ENCODE measurements at regions not wholly inside any gene's neighbourhood (a gene's known extent, or its start where the extent isn't known, plus 50 kb on each side); places are given as distances from the start of the nearest gene placed in this dataset.
"Not testable (repeated sequence)": the region's sequence is repeated elsewhere in the genome, so short reads cannot be mapped to it uniquely, and the experiment has no call there.

DNA sequence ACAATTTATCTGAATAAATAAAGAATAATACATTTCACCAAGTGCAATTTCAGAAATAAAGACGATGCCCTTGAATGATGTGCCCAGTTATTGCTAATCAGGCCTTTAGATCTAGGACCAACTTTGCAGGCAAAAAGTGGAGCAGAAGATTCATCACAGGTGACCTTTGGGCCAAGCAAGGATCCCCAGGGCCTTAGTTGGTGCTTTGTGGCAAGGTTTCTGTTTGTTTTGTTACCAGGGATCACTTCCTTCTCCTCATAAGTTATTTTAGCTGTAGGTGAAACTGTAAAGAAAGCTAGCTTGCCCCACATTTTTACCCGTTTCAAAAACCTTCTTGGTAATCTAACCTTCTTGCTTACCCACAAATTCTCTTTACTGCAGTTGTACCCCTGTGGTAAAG lies 323.2 kb downstream of the NEBL start:
- ChIA-PET POLR2A (no interaction called here), CTCF (no interaction called here)
- Mint-ChIP-seq H3K36me3 (no peaks in the 10 kb centered on the region), H3K4me3 (no peak overlapping the region), H3K4me1 (peaks cover 7% of the 10 kb centered on the region), H3K27me3 (ENCODE audit: low read depth) (no peaks in the 10 kb centered on the region), H3K9me3 (no peaks in the 10 kb centered on the region), H3K27ac (no peak overlapping the region)
- no peak for ATAC-seq
- DNase-seq (ENCODE audit: low spot score), result no peak
- TF ChIP-seq SP1 (CRISPR knock-in tag; conservative IDR thresholded peaks at IDR 0.05) (no peak), FOXP1 (CRISPR knock-in tag; IDR thresholded peaks at IDR 0.05; ENCODE audit: borderline replicate concordance) (no peak), NR3C1 (CRISPR knock-in tag; conservative IDR thresholded peaks at IDR 0.05; ENCODE audit: low read depth) (no peak), SMAD4 (CRISPR knock-in tag; IDR thresholded peaks at IDR 0.05) (no peak), ZNF219 (CRISPR knock-in tag; IDR thresholded peaks at IDR 0.05; ENCODE audit: borderline replicate concordance) (no peak), CREB1 (CRISPR knock-in tag; IDR thresholded peaks at IDR 0.05) (no peak), NR2C2 (CRISPR knock-in tag; IDR thresholded peaks at IDR 0.05) (no peak), ZNF121 (CRISPR knock-in tag; IDR thresholded peaks at IDR 0.05) (no peak), PRRX2 (CRISPR knock-in tag; IDR thresholded peaks at IDR 0.05) (no peak)
- TF ChIP-seq, protein P1, sequence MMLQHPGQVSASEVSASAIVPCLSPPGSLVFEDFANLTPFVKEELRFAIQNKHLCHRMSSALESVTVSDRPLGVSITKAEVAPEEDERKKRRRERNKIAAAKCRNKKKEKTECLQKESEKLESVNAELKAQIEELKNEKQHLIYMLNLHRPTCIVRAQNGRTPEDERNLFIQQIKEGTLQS (CRISPR knock-in tag; conservative IDR thresholded peaks at IDR 0.05), result no peak
- TF ChIP-seq, protein P2, sequence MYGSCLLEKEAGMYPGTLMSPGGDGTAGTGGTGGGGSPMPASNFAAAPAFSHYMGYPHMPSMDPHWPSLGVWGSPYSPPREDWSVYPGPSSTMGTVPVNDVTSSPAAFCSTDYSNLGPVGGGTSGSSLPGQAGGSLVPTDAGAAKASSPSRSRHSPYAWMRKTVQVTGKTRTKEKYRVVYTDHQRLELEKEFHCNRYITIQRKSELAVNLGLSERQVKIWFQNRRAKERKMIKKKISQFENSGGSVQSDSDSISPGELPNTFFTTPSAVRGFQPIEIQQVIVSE (CRISPR knock-in tag; IDR thresholded peaks at IDR 0.05; ENCODE audit: borderline replicate concordance), result no peak
- TF ChIP-seq, protein P3, sequence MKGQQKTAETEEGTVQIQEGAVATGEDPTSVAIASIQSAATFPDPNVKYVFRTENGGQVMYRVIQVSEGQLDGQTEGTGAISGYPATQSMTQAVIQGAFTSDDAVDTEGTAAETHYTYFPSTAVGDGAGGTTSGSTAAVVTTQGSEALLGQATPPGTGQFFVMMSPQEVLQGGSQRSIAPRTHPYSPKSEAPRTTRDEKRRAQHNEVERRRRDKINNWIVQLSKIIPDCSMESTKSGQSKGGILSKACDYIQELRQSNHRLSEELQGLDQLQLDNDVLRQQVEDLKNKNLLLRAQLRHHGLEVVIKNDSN (CRISPR knock-in tag; IDR thresholded peaks at IDR 0.05), result no peak
- TF ChIP-seq, protein P4, sequence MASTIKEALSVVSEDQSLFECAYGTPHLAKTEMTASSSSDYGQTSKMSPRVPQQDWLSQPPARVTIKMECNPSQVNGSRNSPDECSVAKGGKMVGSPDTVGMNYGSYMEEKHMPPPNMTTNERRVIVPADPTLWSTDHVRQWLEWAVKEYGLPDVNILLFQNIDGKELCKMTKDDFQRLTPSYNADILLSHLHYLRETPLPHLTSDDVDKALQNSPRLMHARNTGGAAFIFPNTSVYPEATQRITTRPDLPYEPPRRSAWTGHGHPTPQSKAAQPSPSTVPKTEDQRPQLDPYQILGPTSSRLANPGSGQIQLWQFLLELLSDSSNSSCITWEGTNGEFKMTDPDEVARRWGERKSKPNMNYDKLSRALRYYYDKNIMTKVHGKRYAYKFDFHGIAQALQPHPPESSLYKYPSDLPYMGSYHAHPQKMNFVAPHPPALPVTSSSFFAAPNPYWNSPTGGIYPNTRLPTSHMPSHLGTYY (CRISPR knock-in tag; IDR thresholded peaks at IDR 0.05), result no peak
- TF ChIP-seq, protein P5, sequence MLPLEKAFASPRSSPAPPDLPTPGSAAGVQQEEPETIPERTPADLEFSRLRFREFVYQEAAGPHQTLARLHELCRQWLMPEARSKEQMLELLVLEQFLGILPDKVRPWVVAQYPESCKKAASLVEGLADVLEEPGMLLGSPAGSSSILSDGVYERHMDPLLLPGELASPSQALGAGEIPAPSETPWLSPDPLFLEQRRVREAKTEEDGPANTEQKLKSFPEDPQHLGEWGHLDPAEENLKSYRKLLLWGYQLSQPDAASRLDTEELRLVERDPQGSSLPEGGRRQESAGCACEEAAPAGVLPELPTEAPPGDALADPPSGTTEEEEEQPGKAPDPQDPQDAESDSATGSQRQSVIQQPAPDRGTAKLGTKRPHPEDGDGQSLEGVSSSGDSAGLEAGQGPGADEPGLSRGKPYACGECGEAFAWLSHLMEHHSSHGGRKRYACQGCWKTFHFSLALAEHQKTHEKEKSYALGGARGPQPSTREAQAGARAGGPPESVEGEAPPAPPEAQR (CRISPR knock-in tag; IDR thresholded peaks at IDR 0.05), result no peak
- TF ChIP-seq, protein P6, sequence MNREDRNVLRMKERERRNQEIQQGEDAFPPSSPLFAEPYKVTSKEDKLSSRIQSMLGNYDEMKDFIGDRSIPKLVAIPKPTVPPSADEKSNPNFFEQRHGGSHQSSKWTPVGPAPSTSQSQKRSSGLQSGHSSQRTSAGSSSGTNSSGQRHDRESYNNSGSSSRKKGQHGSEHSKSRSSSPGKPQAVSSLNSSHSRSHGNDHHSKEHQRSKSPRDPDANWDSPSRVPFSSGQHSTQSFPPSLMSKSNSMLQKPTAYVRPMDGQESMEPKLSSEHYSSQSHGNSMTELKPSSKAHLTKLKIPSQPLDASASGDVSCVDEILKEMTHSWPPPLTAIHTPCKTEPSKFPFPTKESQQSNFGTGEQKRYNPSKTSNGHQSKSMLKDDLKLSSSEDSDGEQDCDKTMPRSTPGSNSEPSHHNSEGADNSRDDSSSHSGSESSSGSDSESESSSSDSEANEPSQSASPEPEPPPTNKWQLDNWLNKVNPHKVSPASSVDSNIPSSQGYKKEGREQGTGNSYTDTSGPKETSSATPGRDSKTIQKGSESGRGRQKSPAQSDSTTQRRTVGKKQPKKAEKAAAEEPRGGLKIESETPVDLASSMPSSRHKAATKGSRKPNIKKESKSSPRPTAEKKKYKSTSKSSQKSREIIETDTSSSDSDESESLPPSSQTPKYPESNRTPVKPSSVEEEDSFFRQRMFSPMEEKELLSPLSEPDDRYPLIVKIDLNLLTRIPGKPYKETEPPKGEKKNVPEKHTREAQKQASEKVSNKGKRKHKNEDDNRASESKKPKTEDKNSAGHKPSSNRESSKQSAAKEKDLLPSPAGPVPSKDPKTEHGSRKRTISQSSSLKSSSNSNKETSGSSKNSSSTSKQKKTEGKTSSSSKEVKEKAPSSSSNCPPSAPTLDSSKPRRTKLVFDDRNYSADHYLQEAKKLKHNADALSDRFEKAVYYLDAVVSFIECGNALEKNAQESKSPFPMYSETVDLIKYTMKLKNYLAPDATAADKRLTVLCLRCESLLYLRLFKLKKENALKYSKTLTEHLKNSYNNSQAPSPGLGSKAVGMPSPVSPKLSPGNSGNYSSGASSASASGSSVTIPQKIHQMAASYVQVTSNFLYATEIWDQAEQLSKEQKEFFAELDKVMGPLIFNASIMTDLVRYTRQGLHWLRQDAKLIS (CRISPR knock-in tag; IDR thresholded peaks at IDR 0.05; ENCODE audit: borderline replicate concordance), result no peak
- TF ChIP-seq, protein P7, sequence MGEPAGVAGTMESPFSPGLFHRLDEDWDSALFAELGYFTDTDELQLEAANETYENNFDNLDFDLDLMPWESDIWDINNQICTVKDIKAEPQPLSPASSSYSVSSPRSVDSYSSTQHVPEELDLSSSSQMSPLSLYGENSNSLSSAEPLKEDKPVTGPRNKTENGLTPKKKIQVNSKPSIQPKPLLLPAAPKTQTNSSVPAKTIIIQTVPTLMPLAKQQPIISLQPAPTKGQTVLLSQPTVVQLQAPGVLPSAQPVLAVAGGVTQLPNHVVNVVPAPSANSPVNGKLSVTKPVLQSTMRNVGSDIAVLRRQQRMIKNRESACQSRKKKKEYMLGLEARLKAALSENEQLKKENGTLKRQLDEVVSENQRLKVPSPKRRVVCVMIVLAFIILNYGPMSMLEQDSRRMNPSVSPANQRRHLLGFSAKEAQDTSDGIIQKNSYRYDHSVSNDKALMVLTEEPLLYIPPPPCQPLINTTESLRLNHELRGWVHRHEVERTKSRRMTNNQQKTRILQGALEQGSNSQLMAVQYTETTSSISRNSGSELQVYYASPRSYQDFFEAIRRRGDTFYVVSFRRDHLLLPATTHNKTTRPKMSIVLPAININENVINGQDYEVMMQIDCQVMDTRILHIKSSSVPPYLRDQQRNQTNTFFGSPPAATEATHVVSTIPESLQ (CRISPR knock-in tag; IDR thresholded peaks at IDR 0.05), result no peak
- TF ChIP-seq, protein P8, sequence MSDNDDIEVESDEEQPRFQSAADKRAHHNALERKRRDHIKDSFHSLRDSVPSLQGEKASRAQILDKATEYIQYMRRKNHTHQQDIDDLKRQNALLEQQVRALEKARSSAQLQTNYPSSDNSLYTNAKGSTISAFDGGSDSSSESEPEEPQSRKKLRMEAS (CRISPR knock-in tag; IDR thresholded peaks at IDR 0.05), result no peak

DNA sequence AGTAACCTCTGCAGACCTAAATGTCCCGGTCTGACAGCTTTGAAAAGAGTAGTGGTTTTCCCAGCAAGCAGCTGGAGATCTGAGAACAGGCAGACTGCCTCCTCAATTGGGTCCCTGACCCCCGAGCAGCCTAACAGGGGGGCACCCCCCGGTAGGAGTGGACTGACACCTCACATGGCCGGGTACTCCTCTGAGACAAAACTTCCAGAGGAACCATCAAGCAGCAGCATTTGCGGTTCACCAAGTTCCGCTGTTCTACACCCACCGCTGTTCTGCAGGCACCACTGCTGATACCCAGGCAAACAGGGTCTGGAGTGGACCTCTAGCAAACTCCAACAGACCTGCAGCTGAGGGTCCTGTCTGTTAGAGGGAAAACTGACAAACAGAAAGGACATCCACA lies 341.1 kb downstream of the NEBL start:
- POLR2A ChIA-PET; CTCF ChIA-PET; ATAC-seq; H3K27ac Mint-ChIP-seq; DNase-seq (ENCODE audit: low spot score); H3K4me3 Mint-ChIP-seq; H3K27me3 Mint-ChIP-seq (ENCODE audit: low read depth); H3K4me1 Mint-ChIP-seq: not testable (repeated sequence)
- H3K9me3 Mint-ChIP-seq, result peaks cover 56% of the 10 kb centered on the region
- peaks cover 51% of the 10 kb centered on the region for H3K36me3 Mint-ChIP-seq

Data from WTC11 (cell line).